HG03039 (cell line): ENCODE measurements at regions not wholly inside any gene's neighbourhood (a gene's known extent, or its start where the extent isn't known, plus 50 kb on each side); places are given as distances from the start of the nearest gene placed in this dataset.

Experiments
- ATAC-seq: cut with Tn5 transposase; IDR thresholded peaks from one replicate; pipeline ENCODE4 v1.9.1; 2021; ENCODE audit warnings: mild to moderate bottlenecking, moderate library complexity; ENCODE audit not compliant: unreplicated experiment

- no peak for ATAC-seq
These were observed 60.9 kb upstream of the CHRM2 start for GRCh38 chr7:136807598-136807997.

- no peak for ATAC-seq
These were observed 65.4 kb upstream of the CHRM2 start for GRCh38 chr7:136803028-136803427.

- ATAC-seq = no peak
These were observed 84.5 kb upstream of the CHRM2 start for GRCh38 chr7:136783934-136784333.

GRCh38 chr7:136741941-136742340 is 126.5 kb upstream of the CHRM2 start:
- no peak for ATAC-seq

- no peak for ATAC-seq
These were observed 139.5 kb upstream of the CHRM2 start for GRCh38 chr7:136728945-136729344.

GRCh38 chr7:136726460-136726859 is 142.0 kb upstream of the CHRM2 start:
- no peak for ATAC-seq

- ATAC-seq = no peak
These were observed 150.4 kb upstream of the CHRM2 start for GRCh38 chr7:136717910-136718557.

- no peak for ATAC-seq
These were observed 154.4 kb upstream of the CHRM2 start for GRCh38 chr7:136714062-136714461.

- no peak for ATAC-seq
These were observed 157.7 kb upstream of the CHRM2 start for GRCh38 chr7:136710751-136711150.

GRCh38 chr7:136709876-136710275 is 158.6 kb upstream of the CHRM2 start:
- no peak for ATAC-seq

GRCh38 chr7:136702913-136703312 is 165.5 kb upstream of the CHRM2 start:
- no peak for ATAC-seq

- ATAC-seq = no peak
These were observed 169.5 kb upstream of the CHRM2 start for GRCh38 chr7:136698977-136699376.

- ATAC-seq = no peak
These were observed 170.2 kb upstream of the CHRM2 start for GRCh38 chr7:136698231-136698630.

GRCh38 chr7:136697271-136697670 is 171.2 kb upstream of the CHRM2 start:
- ATAC-seq = no peak

GRCh38 chr7:136693166-136694119 is 175.0 kb upstream of the CHRM2 start:
- no peak for ATAC-seq

- ATAC-seq = no peak
These were observed 176.2 kb upstream of the CHRM2 start for GRCh38 chr7:136692221-136692620.

GRCh38 chr7:136688601-136689000 is 179.9 kb upstream of the CHRM2 start:
- ATAC-seq = no peak

GRCh38 chr7:136687693-136688322 is 180.6 kb upstream of the CHRM2 start:
- ATAC-seq = no peak

- no peak for ATAC-seq
These were observed 182.8 kb upstream of the CHRM2 start for GRCh38 chr7:136685501-136686173.

GRCh38 chr7:136677471-136678365 is 190.7 kb upstream of the CHRM2 start:
- no peak for ATAC-seq
